ENCODE measurements at regions not wholly inside any gene's neighbourhood (a gene's known extent, or its start where the extent isn't known, plus 50 kb on each side); places are given as distances from the start of the nearest gene placed in this dataset.

DNA sequence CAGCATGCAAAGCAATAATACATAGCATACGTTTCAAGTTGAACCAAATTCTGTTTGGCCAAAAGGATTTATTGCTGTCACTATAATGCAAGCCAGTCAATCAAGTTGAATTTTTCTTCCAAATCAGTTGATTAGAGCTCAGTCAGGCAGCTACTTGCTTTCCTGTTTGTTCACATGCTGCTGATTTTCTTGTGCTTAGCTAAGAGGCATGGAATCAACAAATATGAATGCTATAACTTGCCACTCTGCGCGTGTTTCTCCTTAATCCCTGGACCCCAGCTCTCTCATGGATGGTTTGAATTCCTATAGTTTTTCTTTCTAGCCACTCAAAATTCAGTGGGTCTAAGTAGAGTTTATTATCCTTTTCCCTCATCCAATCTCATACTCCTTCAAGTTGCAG, 311.3 kb downstream of the KLF5 start:
- no peak overlapping the region for H3K27ac ChIP-seq
- TF ChIP-seq, protein P1, sequence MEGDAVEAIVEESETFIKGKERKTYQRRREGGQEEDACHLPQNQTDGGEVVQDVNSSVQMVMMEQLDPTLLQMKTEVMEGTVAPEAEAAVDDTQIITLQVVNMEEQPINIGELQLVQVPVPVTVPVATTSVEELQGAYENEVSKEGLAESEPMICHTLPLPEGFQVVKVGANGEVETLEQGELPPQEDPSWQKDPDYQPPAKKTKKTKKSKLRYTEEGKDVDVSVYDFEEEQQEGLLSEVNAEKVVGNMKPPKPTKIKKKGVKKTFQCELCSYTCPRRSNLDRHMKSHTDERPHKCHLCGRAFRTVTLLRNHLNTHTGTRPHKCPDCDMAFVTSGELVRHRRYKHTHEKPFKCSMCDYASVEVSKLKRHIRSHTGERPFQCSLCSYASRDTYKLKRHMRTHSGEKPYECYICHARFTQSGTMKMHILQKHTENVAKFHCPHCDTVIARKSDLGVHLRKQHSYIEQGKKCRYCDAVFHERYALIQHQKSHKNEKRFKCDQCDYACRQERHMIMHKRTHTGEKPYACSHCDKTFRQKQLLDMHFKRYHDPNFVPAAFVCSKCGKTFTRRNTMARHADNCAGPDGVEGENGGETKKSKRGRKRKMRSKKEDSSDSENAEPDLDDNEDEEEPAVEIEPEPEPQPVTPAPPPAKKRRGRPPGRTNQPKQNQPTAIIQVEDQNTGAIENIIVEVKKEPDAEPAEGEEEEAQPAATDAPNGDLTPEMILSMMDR (conservative IDR thresholded peaks at IDR 0.05) = no peak

DNA sequence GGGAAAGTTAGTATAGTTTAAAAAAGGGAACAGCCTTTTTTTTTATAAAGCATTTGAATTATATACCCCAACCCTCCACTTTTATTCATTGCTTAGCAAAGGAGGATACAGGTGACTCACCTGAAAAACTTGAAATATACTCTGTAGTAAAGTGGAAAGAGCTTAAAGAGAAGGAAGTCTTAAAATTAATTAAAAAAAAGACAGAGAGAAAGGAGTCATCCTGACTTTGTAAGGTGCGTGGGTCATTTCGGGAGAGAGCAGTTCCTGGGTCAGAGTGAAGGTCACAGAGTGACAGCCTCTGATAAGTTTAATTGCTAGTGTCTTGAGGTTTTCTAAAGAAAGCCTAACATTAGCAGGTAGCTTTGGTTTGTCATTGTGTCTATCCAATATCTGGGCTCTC, 310.3 kb downstream of the KLF5 start:
- TF ChIP-seq, protein P1 (conservative IDR thresholded peaks at IDR 0.05) = no peak
- H3K27ac ChIP-seq = no peak overlapping the region

DNA sequence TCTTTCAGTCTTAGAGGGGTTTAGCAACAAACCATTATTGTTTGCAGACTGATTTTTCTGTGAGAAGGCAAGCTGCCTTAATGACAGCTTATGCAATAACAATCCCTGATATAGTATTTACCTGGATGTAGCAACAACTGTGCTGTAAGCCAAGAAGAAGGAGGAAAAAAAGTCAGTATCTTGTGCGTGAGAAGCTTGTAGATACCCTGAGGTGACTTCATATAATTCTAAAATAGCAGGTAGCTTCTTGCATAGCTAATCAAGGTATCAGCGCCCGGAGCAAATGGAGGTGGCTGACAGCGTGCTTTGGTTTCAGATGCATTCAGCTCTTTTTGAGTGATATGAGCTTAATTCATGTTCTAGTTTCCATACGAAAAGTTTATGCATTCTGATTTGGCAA, 309.8 kb downstream of the KLF5 start:
- H3K27ac ChIP-seq = no peak overlapping the region
- TF ChIP-seq, protein P1 (conservative IDR thresholded peaks at IDR 0.05) = no peak

DNA sequence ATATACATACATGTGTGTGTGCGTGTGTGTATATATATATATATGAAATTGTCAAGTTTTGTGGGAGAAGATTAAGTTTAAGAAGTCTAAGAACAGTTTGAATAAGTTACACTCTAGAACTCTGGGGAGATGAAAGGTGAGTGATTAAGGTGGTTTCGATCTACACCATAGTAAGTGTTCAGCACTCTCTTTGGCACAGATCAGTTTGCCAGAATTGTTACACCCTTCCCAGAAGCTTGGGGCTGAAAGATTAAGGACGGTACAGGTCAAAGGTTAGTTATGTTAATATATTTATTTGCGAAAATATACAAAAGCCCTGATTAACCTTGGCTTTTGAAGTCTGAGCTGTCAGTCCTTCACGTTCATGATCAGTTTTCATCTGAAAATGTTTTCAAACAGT, 309.1 kb downstream of the KLF5 start:
- no peak overlapping the region for H3K27ac ChIP-seq

DNA sequence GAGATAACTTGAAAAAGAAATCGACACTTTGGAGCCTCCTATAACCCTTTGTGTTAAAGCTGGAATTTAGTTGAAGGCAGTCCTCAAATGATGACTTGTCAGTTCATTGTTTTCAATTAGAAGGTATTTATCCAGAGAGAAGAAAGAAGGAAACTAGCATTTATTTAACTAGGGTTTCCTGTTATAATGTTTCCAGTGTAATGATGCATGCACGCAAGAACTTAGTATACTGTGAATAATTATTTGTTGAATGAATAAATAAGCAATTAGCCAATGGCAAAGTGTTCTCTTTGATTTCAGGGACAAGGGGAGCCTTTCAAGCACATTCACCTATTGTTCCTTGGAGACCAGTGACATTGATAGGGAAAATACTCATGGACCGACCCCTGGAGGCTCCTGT, 307.4 kb downstream of the KLF5 start:
- H3K27ac ChIP-seq = no peak overlapping the region
- TF ChIP-seq, protein P1 (conservative IDR thresholded peaks at IDR 0.05) = no peak

More for the DNA sequence above, 309.1 kb downstream of the KLF5 start:
- TF ChIP-seq, protein P1 (conservative IDR thresholded peaks at IDR 0.05) = no peak

DNA sequence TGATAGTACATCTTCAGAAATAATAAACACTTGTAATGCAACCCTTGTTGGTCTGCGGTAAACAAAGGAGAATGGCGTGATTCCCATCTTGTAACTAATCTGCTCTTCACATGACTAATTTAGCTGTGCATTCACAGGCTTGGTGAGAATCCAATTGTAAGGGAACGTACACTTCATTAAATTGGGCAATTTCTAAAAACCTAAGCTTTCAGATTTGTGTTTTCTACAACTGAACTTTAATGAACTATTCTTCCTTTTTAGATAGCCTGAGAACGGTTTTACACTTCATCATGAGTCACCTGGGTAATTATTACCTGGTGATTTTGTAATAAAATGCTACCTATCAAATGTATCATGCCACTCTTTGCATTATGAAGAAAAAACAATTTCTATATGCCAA, 306.9 kb downstream of the KLF5 start:
- TF ChIP-seq, protein P1 (conservative IDR thresholded peaks at IDR 0.05) = no peak
- peak overlapping the region; percentile 43 for H3K27ac ChIP-seq

DNA sequence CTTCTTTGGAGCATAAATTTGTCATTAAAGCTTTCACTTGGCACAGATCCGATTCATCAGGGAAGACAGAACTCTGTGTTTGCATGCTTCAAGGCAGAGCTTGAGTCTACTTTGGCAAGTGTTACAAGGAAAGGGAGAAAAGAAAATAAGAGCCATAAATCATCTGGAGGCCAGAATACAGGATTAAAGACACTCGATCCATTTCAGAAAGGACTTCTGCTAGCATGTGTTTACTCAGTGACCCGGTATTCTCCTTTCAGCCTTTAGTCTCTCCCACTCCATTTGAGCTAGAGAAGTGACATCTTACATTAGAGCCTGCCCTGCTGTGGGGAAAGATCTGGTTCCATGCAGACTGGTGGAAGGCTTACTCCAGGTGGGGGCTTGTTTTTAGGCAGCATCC, 306.4 kb downstream of the KLF5 start:
- peak overlapping the region; percentile 43 for H3K27ac ChIP-seq
- TF ChIP-seq, protein P1 (conservative IDR thresholded peaks at IDR 0.05) = no peak

DNA sequence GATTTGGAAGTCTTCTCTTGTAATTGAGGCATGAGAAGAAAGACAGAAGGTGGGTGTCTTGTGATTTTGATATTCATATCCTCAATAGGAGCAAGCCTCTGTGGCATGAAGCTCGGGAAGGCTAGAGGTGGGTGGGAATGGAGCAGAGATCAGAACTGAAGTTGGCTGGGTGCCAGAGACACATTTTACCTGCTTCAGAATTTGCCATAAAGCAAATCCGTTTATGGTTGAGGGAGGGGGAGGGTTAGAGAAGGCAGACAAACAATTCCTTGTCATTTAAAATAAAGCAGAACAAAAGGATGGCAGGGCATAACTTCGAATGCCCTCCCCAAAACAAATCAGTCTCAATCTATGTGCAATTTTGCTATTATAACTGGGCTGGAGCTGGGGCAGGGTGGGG, 305.9 kb downstream of the KLF5 start:
- peak overlapping the region; percentile 43 for H3K27ac ChIP-seq
- TF ChIP-seq, protein P1 (conservative IDR thresholded peaks at IDR 0.05) = no peak
